ENCODE measurements at regions not wholly inside any gene's neighbourhood (a gene's known extent, or its start where the extent isn't known, plus 50 kb on each side); places are given as distances from the start of the nearest gene placed in this dataset.

DNA sequence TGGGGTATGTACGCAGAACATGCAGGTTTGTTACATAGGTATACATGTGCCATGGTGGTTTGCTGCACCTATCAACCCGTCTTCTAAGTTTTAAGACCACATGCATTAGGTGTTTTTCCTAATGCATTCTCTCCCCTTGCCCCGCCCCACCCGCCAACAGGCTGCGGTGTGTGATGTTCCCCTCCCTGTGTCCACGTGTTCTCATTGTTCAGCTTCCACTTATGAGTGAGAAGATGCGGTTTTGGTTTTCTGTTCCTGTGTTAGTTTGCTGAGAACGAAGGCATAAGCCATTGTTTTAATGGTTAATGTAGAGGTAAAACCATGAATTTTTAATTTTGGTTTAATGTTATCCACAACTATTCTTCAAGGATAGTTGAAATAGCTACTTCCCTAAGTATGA lies 346.8 kb upstream of the EPHA6 start:
- TF ChIP-seq CTCF (IDR thresholded peaks at IDR 0.05; ENCODE audit: low read length) (no peak), EZH2 (optimal IDR thresholded peaks at IDR 0.05; ENCODE audit: low read depth, low read length) (no peak), EZH2phosphoT487 (IDR thresholded peaks at IDR 0.05; ENCODE audit: low read length) (no peak)

Measured in MM.1S (cell line).